ENCODE measurements at regions not wholly inside any gene's neighbourhood (a gene's known extent, or its start where the extent isn't known, plus 50 kb on each side); places are given as distances from the start of the nearest gene placed in this dataset.
"Not testable (repeated sequence)": the region's sequence is repeated elsewhere in the genome, so short reads cannot be mapped to it uniquely, and the experiment has no call there.

DNA sequence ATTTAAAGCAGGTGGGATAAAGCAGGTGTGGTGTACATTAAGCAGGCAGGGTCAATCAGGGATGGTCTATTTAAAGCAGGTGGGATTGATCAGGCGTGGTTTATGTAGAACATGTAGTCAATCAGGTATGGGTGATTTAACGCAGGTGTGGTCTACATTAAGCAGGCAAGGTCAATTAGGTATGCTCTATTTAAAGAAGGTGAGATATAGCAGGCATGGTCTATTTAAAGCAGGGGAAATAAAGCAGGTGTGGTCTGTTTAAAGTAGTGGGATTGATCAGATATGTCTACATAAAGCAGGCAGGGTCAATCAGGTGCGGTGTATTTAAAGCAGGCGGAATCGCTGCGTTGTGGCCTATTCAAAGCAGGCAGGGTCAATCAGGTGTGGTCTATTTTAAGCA is 88.6 kb upstream of the MXRA5 start:
- no peak for DNase-seq

DNA sequence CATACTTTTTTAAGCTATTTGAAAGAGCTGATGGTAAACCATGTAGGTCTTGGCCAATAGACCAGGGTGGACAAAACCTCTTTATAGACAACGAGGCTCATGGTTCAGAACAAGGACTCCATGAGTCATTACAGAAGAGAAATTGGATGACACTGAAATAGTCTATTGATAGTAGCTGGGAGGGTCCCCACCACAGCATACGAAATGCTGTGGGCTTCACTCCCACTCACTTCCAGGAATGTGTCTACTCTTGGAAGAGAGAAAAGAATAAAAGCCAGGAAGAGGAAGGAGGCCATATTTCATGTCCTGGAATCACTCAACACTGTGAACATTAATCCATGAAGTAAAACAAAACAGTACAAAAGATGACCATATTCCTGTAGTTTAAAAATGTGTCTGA is 82.3 kb upstream of the MXRA5 start:
- DNase-seq: no peak

DNA sequence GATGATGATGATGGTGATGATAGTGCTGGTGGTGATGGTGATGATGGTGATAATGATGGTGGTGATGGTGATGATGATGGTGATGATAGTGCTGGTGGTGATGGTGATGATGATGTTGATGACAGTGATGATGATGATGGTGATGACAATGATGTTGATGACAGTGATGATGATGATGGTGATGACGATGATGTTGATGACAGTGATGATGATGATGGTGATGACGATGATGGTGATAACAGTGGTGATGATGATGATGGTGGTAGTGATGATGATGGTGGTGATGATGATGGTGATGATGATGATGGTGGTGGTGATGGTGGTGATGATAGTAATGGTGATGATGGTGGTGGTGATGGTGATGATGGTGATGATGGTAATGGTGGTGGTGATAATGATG is 80.1 kb upstream of the MXRA5 start:
- no peak for DNase-seq

DNA sequence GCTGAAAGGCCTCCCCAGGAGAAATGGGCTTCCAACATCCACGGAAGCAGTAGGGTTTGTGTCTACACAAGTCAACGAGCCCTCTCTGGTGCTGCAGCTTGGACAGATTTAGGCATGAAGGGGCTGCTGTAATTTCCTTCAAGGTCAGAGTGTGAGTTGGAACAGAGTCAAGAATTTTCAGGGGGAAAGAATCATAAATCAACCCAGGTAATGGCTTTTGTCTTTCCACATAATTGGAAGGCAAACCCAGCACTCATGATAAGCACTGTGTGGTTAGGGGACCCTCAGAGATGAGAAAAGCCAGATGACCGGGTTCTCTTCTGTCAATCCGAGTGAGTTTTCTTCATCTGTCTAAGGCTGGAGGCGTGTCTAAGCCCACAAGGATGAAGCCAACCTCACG is 78.6 kb upstream of the MXRA5 start:
- DNase-seq: no peak

DNA sequence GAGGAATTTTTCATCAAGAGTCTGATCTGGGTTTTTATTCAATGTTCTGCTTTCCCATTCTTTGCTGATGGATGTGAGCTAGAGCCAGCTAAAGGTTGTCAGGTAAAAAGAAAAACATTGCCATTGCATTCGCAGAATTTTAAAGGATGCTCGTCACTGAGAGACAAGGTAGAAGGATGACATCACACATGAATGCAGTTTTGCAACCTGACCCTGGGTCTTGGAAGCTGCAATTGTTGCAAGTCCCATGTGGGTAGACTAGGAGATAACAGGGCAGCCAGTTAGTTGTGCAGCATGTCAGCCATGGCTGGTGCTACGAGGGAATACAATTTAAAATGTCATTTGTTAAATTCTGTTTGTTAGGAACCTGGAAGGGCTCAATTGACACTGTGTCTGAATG is 73.9 kb upstream of the MXRA5 start:
- no peak for DNase-seq

DNA sequence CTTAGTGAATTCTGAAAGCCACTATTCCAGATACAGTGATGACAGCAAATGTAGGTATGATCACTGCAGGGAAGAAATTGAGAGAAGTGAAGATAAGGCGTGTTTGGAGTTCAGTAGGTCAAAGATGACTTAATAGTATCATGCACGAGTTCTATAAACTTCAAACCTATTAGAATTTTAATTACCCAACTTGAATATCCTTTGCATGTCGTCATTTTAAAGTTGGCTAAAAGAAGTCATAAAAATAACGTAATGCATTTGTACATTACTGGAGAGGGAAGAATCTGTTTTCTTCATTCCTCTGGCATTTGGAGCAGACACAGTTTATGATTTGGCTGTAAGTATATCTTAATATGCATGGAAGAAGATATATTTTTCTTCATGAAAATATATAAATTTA is 68.6 kb upstream of the MXRA5 start:
- DNase-seq: no peak

DNA sequence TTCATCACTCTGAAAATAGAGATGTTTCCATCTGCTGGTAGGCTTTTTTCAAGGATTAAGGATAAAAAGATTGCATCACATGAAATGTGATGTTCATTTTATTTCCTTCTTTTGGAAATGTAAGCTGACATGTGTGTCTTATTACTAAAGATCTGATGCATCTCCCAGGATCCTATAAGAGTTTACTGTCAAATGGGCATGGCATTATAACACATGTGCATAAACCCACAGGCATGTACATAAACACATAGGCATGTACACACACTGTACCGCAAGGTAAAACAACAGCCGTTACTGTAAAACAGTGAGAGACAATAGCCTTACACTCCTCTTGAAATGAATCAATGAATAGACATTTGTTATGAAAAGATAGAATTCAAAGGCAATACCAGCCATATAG is 65.2 kb upstream of the MXRA5 start:
- DNase-seq: not testable (repeated sequence)

DNA sequence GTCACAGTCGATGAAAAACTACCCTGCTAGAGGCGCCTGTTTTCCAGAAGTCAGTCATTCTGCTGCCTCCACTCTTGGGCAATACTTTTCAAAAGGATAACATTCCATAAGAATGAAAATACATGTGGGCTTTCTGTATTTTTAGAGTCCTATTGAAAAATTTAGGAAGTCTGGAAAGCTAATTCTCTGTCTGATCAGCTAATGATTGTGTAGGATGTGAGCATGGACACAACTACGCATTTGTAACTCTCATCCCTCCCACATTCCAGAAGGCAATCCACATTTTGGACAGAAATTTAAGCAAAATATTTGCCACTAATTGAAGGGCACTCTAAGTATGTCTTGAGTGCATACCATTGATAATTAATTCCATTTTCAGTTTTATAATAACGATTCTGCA is 63.5 kb upstream of the MXRA5 start:
- DNase-seq: not testable (repeated sequence)

DNA sequence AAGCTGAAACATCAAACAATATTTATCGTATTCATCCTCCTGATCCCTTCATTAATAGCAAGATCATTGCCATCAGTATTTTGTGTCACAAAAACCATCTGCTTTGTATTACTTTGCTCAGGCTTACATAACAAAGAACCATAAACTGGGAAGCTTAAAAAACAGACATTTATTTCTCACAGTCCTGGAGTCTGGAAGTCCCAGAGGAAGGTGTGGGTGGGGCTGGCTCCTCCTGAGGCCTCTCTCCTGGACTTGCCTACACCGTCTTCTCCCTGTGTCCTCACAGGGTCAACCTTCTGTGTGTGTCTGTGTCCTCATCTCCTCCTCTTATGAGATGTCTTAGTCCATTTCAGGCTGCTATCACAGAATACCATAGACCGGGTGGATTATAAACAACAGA is 61.3 kb upstream of the MXRA5 start:
- no peak for DNase-seq

DNA sequence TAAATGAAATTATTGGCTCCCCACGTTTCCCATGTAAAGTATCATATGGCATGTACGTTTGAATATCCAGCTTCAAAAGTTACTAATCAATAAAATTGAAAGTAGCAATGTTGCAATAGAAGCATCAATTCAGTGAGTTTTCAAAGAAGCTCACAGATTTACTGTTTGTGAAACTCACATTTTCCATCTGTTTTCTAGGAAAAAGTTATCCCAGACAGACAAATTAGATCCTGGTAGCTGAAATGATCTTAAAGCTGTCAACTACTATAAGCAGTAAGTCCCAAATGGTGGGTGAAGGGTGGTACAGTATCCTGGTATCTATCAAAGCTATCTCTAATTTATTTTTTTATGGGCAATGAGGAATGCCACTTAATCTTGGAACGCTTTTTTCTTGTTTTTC is 60.7 kb upstream of the MXRA5 start:
- no peak for DNase-seq

DNA sequence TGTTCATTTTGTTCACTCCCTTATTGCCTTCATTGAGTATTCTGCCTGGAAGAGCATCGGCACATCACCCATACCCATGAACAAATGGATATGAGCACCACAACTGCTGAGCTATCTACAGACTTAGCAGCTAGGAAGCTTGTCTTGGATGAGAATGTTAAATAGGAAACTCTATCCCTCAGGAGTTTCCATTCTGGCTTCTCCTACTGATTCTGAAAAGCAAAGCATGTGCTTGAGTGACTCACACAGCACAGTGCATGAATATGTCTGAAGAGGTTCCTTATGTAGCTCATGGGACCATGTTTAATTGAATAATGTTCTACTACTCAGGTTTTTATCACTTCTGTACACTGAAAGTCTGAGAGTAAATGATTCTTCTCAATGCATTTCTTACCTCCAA is 57.3 kb upstream of the MXRA5 start:
- DNase-seq: no peak
